ENCODE measurements at regions not wholly inside any gene's neighbourhood (a gene's known extent, or its start where the extent isn't known, plus 50 kb on each side); places are given as distances from the start of the nearest gene placed in this dataset.

DNA sequence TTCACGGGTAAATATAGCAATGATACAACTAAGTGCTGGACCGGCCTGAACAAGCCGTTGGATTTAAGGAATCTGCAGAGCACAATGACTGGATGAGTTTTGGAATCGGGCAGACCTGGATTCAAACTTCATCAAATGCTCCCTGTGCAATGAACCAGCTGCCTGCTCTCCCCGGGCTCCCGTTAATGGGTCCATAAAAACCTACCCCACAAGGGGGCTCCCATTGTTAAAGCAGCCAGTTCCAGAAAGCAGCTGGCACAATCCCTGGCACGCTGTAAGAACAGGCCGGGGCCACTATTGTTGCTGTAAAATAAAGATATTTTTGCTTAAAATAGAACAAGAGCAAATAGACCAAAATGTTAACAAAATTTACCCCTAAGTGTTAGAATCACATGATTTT lies 131.9 kb downstream of the C16orf95 start:
- no peaks in the 10 kb centered on the region for H3K36me3 Mint-ChIP-seq
- H3K4me1 Mint-ChIP-seq, result no peaks in the 10 kb centered on the region
- no peak overlapping the region for H3K27ac Mint-ChIP-seq
- no peaks in the 10 kb centered on the region for H3K9me3 Mint-ChIP-seq
- H3K4me3 Mint-ChIP-seq, result no peak overlapping the region
- H3K27me3 Mint-ChIP-seq, result no peaks in the 10 kb centered on the region

DNA sequence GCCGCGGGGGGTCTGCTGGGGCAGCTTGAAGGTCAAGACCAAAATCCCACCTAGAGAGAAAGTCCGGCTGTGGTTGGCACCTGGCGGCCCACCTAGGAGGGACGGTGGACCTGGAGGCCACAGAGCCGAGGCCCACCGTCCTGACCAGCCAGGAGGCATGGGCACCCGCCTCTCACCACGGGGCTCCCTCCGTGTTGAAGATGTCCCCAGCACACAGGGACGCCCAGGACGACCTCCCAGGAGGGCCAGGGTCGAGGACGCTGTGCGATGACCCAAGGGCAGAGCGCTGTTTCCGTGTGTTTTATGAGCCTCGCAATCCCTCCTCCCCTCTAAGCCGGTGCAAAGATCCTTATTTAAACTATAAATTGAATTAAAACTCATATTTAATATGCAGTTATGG lies 131.2 kb downstream of the C16orf95 start:
- Mint-ChIP-seq H3K4me3 (no peak overlapping the region), H3K4me1 (no peaks in the 10 kb centered on the region), H3K9me3 (no peaks in the 10 kb centered on the region), H3K36me3 (no peaks in the 10 kb centered on the region), H3K27ac (no peak overlapping the region), H3K27me3 (no peaks in the 10 kb centered on the region)

GRCh38 chr16:87186446-87186845 lies 130.7 kb downstream of the C16orf95 start:
- H3K36me3 Mint-ChIP-seq, result no peaks in the 10 kb centered on the region
- no peak overlapping the region for H3K27ac Mint-ChIP-seq
- no peak overlapping the region for H3K4me3 Mint-ChIP-seq
- no peaks in the 10 kb centered on the region for H3K9me3 Mint-ChIP-seq
- H3K4me1 Mint-ChIP-seq, result no peaks in the 10 kb centered on the region
- no peaks in the 10 kb centered on the region for H3K27me3 Mint-ChIP-seq

DNA sequence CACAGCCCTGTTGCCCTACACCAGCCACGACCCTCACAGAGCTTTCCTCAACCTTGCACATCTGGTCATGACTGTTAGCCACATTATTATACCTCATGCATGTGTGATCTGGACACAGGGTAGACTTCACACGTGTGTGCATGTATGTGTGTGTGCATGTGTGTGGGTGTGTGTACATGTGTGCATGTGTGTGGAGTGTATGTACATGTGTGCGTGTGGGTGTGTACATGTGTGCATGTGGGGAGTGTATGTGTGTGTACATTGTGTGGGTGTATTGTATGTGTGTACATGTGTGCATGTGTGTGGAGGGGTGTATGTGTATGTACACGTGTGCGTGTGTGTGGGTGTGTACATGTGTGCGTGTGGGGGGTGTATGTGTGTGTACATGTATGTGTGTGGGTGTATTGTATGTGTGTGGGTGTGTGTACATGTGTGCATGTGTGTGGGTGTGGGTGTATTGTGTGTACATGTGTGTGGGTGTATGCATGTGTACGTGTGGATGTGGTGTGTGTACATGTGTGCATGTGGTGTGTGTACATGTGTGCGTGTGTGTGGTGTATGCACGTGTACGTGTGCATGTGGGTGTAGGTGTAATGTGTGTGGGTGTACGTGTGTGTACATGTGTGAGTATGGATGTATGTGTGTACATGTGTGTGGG lies 130.2 kb downstream of the C16orf95 start:
- Mint-ChIP-seq H3K4me3 (no peak overlapping the region), H3K4me1 (no peaks in the 10 kb centered on the region), H3K27ac (no peak overlapping the region), H3K27me3 (no peaks in the 10 kb centered on the region), H3K36me3 (no peaks in the 10 kb centered on the region), H3K9me3 (no peaks in the 10 kb centered on the region)

DNA sequence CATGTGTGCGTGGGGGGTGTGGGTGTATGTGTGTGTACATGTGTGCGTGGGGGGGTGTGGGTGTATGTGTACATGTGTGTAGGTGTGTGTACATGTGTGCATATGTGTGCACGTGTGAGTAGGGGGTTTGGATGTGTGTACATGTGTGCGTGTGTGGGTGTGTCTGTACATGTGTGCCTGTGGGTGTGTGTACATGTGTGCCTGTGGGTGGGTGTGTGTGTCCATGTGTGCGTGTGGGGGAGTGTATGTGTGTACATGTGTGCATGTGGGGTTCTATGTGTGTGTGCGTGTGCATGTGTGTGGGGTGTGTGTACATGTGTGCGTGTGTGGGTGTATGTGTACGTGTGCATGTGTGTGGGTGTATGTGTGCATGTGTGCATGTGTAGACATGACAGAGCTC lies 129.1 kb downstream of the C16orf95 start:
- H3K4me3 Mint-ChIP-seq, result no peak overlapping the region
- no peaks in the 10 kb centered on the region for H3K9me3 Mint-ChIP-seq
- no peaks in the 10 kb centered on the region for H3K36me3 Mint-ChIP-seq
- no peak overlapping the region for H3K27ac Mint-ChIP-seq
- no peaks in the 10 kb centered on the region for H3K27me3 Mint-ChIP-seq
- H3K4me1 Mint-ChIP-seq, result no peaks in the 10 kb centered on the region

DNA sequence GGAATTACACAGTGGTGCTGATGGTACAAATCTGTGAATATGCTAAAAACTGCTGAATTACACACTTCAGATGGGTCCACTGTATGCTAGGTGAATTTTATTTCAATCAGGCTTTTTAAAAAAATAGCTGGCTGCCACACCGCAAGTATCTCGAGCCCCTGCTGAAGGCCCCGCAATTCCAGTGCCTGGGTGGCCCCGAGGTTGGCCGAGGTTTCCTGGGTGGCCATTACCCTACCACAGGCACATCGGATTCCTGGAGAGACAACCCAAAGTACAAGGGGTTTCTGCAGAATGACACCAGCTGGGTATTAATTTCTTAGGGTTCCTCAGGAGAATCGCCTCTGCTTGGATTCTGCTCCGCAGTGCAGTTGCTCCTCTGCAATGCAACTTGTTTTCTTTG lies 127.8 kb downstream of the C16orf95 start:
- H3K27me3 Mint-ChIP-seq, result no peaks in the 10 kb centered on the region
- no peak overlapping the region for H3K27ac Mint-ChIP-seq
- no peak overlapping the region for H3K4me3 Mint-ChIP-seq
- H3K36me3 Mint-ChIP-seq, result no peaks in the 10 kb centered on the region
- no peaks in the 10 kb centered on the region for H3K4me1 Mint-ChIP-seq
- H3K9me3 Mint-ChIP-seq, result no peaks in the 10 kb centered on the region

- Mint-ChIP-seq H3K9me3 (no peaks in the 10 kb centered on the region), H3K27me3 (no peaks in the 10 kb centered on the region), H3K27ac (no peak overlapping the region), H3K4me3 (no peak overlapping the region), H3K36me3 (no peaks in the 10 kb centered on the region), H3K4me1 (no peaks in the 10 kb centered on the region)
Observed at GRCh38 chr16:87190288-87191230, 126.6 kb downstream of the C16orf95 start.

DNA sequence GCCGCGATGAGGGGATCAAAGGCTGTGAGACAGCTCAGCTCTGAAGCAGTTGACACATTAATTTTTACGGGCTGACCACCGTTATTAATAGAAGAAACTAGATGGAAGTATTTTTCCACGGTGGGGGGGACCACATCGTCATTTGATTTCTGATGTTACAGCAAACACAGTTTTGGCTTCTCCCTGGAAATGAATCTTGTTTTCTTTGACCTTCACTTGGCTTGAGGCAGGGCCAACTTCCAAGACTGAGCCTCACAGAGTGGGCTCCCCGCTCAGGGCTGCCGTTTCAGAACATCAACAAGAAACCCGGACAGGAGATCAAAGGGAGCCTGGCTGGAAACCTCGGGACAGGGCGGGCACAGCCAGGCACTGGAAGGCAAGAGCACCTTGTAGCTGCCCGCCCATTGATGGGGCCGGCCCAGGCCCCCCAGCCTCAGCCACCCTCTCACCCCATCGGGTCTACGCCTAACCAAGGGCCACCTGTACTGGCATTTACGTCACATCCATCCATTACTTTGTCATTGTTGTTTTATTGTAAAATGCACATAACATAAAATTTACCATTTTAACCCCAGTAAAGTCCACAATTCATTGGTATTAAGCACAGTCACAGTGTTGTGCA lies 124.6 kb downstream of the C16orf95 start:
- Mint-ChIP-seq H3K4me1 (no peaks in the 10 kb centered on the region), H3K36me3 (no peaks in the 10 kb centered on the region), H3K9me3 (no peaks in the 10 kb centered on the region), H3K4me3 (no peak overlapping the region), H3K27me3 (no peaks in the 10 kb centered on the region), H3K27ac (no peak overlapping the region)

DNA sequence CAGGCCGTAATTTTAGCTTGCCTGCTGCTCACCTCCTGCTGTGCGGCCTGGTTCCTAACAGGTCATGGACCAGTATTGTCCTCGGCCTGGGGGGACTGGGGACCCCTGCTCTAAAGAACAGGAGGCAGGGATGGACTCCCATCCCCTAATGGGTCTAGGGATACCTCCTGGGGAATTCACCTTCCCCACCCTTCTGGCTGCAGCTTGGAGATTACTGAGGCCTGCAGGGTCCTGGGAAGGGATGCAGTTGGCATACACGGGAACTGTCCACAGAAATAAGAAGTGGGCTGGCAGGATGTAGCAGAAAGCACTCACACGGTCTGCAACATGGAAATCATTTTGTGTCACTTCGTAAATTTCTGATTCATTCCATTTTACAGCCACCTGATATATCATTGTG lies 123.0 kb downstream of the C16orf95 start:
- Mint-ChIP-seq H3K27me3 (no peaks in the 10 kb centered on the region), H3K4me3 (no peak overlapping the region), H3K36me3 (no peaks in the 10 kb centered on the region), H3K4me1 (no peaks in the 10 kb centered on the region), H3K27ac (no peak overlapping the region), H3K9me3 (no peaks in the 10 kb centered on the region)

GRCh38 chr16:87195161-87195560 lies 122.0 kb downstream of the C16orf95 start:
- H3K36me3 Mint-ChIP-seq, result no peaks in the 10 kb centered on the region

DNA sequence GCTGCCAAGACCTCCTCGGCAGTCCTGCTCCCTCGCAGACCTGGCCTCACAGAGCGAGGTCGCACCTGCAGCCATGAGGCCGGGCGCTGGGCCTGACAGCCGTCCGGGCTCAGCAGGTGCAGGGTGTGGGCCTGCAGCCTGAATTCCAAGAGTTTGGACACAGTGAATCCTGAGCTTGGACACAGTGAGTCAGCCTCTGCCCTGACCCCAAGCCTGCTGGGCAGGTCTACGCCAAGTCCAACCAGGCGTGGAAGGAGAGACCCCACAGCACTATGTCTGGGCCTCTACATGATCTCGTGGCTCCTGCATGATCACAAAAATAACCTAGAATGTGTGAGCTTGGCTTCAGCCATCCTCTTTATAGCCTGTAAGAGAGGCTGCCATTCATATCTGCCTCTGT lies 121.0 kb downstream of the C16orf95 start:
- Mint-ChIP-seq H3K9me3 (peaks cover 5% of the 10 kb centered on the region), H3K36me3 (no peaks in the 10 kb centered on the region), H3K27me3 (peaks cover 4% of the 10 kb centered on the region), H3K27ac (no peak overlapping the region), H3K4me1 (no peaks in the 10 kb centered on the region), H3K4me3 (no peak overlapping the region)

More at GRCh38 chr16:87195161-87195560, 122.0 kb downstream of the C16orf95 start:
- Mint-ChIP-seq H3K27ac (no peak overlapping the region), H3K9me3 (peaks cover 5% of the 10 kb centered on the region), H3K4me3 (no peak overlapping the region), H3K27me3 (peaks cover 2% of the 10 kb centered on the region), H3K4me1 (no peaks in the 10 kb centered on the region)

GRCh38 chr16:87196661-87197060 lies 120.5 kb downstream of the C16orf95 start:
- no peak overlapping the region for H3K27ac Mint-ChIP-seq
- peaks cover 4% of the 10 kb centered on the region for H3K27me3 Mint-ChIP-seq
- H3K4me3 Mint-ChIP-seq, result no peak overlapping the region
- H3K4me1 Mint-ChIP-seq, result no peaks in the 10 kb centered on the region
- H3K36me3 Mint-ChIP-seq, result no peaks in the 10 kb centered on the region
- H3K9me3 Mint-ChIP-seq, result peaks cover 5% of the 10 kb centered on the region

GRCh38 chr16:87198328-87198832 lies 118.8 kb downstream of the C16orf95 start:
- H3K9me3 Mint-ChIP-seq, result peaks cover 5% of the 10 kb centered on the region
- no peak overlapping the region for H3K4me3 Mint-ChIP-seq
- no peaks in the 10 kb centered on the region for H3K36me3 Mint-ChIP-seq
- H3K27me3 Mint-ChIP-seq, result peaks cover 4% of the 10 kb centered on the region
- H3K27ac Mint-ChIP-seq, result no peak overlapping the region
- H3K4me1 Mint-ChIP-seq, result no peaks in the 10 kb centered on the region

- H3K4me3 Mint-ChIP-seq, result no peak overlapping the region
- H3K4me1 Mint-ChIP-seq, result no peaks in the 10 kb centered on the region
- no peaks in the 10 kb centered on the region for H3K36me3 Mint-ChIP-seq
- H3K9me3 Mint-ChIP-seq, result peaks cover 5% of the 10 kb centered on the region
- peaks cover 4% of the 10 kb centered on the region for H3K27me3 Mint-ChIP-seq
- H3K27ac Mint-ChIP-seq, result no peak overlapping the region
Observed at GRCh38 chr16:87198881-87199280, 118.3 kb downstream of the C16orf95 start.

DNA sequence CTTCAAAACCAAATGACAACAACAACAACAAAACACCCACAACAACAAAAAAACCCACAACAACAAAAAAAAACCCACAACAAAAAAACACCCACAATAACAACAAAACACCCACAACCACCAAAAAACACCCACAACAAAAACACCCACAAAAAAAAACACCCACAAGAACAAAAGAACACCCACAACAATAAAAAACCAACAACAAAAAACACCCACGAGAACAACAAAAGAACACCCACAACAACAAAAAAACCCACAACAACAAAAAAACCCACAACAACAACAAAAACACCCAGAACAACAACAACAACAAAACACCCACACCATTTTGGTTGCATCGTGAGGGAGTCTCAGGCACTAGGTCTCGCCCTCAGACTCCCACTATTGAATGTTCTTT lies 117.8 kb downstream of the C16orf95 start:
- Mint-ChIP-seq H3K4me1 (no peaks in the 10 kb centered on the region), H3K4me3 (no peak overlapping the region), H3K27ac (no peak overlapping the region)

GRCh38 chr16:87199901-87200300 lies 117.3 kb downstream of the C16orf95 start:
- Mint-ChIP-seq H3K4me3 (no peak overlapping the region), H3K4me1 (no peaks in the 10 kb centered on the region), H3K27ac (no peak overlapping the region)

More for the DNA sequence above, 117.8 kb downstream of the C16orf95 start:
- H3K9me3 Mint-ChIP-seq, result peaks cover 5% of the 10 kb centered on the region
- H3K36me3 Mint-ChIP-seq, result no peaks in the 10 kb centered on the region
- peaks cover 4% of the 10 kb centered on the region for H3K27me3 Mint-ChIP-seq

More at GRCh38 chr16:87199901-87200300, 117.3 kb downstream of the C16orf95 start:
- Mint-ChIP-seq H3K27me3 (peaks cover 4% of the 10 kb centered on the region), H3K9me3 (peaks cover 5% of the 10 kb centered on the region), H3K36me3 (no peaks in the 10 kb centered on the region)

Measured in activated naive CD4-positive, alpha-beta T cell treated with anti-CD3 and anti-CD28 coated beads, Interleukin-2, amount 50 U/mL, for 24 hours (primary cell).